B cell (primary cell): ENCODE measurements at regions not wholly inside any gene's neighbourhood (a gene's known extent, or its start where the extent isn't known, plus 50 kb on each side); places are given as distances from the start of the nearest gene placed in this dataset.

Experiments used
- ATAC-seq: fragments of 200-7000 bp; cut with Tn5 transposase; one replicate; pipeline ENCODE4 v1.10.0; 2021; ENCODE audit warnings: low read depth, mild to moderate bottlenecking, moderate number of reproducible peaks, moderate library complexity
- CTCF ChIA-PET: fragments of 350-600 bp; sonication (Branson Sonifier 250); formaldehyde crosslinking; loops from one replicate; lab custom pipeline; 2021; ENCODE audit warnings: antibody characterized with exemption, inconsistent platforms; lab: Charles Lee
- POLR2A ChIA-PET: fragments of 350-600 bp; sonication (Branson Sonifier 250); formaldehyde crosslinking; loops from one replicate; lab custom pipeline; 2021; ENCODE audit warnings: antibody characterized with exemption; lab: Charles Lee
- DNase-seq: peaks from one replicate; pipeline ENCODE4 v3.0.0; 2013
- H2AFZ ChIP-seq: 2 replicates; pipeline ENCODE4 v1.6.1; 2012; ENCODE audit warnings: mild to moderate bottlenecking, low read depth, low read length; ENCODE audit not compliant: insufficient read depth, poor library complexity, severe bottlenecking
- H3K27ac ChIP-seq, 2 donors: 1 replicate in 1 of 2; 2 replicates in 1 of 2; pipeline ENCODE4 v1.5.1; 2012 to 2013; ENCODE audit warnings: low read length in 2 of 2, mild to moderate bottlenecking in 2 of 2, moderate library complexity in 1 of 2
- H3K27me3 ChIP-seq, 4 experiments: fragments of 200-600 bp in 1 of 4; sonication (generic) in 1 of 4; replicated peaks in 1 of 4; 1 replicate in 2 of 4; 2 replicates in 2 of 4; pipeline versions ENCODE4 v1.6.1 to v1.7.0; 2013 to 2016; ENCODE audit warnings: low read length in 3 of 4, mild to moderate bottlenecking in 2 of 4, mixed read lengths in 1 of 4, moderate library complexity in 1 of 4; ENCODE audit not compliant: insufficient read depth in 4 of 4, control insufficient read depth in 3 of 4; ENCODE audit errors: control extremely low read depth in 1 of 4
- H3K36me3 ChIP-seq, 2 experiments: replicated peaks in 1 of 2; 1 replicate in 1 of 2; 2 replicates in 1 of 2; pipeline versions ENCODE4 v1.6.1 to v1.7.1; 2013; ENCODE audit warnings: low read length in 1 of 2; ENCODE audit not compliant: insufficient read depth in 2 of 2, control insufficient read depth in 1 of 2; ENCODE audit errors: control extremely low read depth in 1 of 2, extremely low read depth in 1 of 2
- H3K4me1 ChIP-seq, 2 donors: fragments of 200-600 bp in 1 of 2; sonication (generic) in 1 of 2; 1 replicate in 1 of 2; 2 replicates in 1 of 2; pipeline versions ENCODE4 v1.5.1 to v1.6.1; 2013 to 2017; ENCODE audit warnings: low read length in 2 of 2; ENCODE audit not compliant: control insufficient read depth in 2 of 2, insufficient read depth in 2 of 2
- H3K4me2 ChIP-seq: replicated peaks from 2 replicates; pipeline ENCODE3; 2012; ENCODE audit warnings: mild to moderate bottlenecking, low read depth, low read length; ENCODE audit not compliant: poor library complexity, severe bottlenecking
- H3K4me3 ChIP-seq, 5 experiments: fragments of 200-600 bp in 1 of 5; sonication (generic) in 1 of 5; 1 replicate in 3 of 5; 2 replicates in 2 of 5; pipeline versions ENCODE4 v1.5.1 to v1.7.0; 2011 to 2016; ENCODE audit warnings: low read length in 4 of 5, mild to moderate bottlenecking in 4 of 5, low read depth in 2 of 5, control low read depth in 1 of 5, moderate library complexity in 1 of 5; ENCODE audit not compliant: insufficient read depth in 1 of 5; ENCODE audit errors: control extremely low read depth in 1 of 5, extremely low read depth in 1 of 5
- H3K79me2 ChIP-seq: fragments of 200-600 bp; sonication (generic); one replicate; pipeline ENCODE4 v1.6.0; 2016; ENCODE audit warnings: low read length; ENCODE audit not compliant: control insufficient read depth, insufficient read depth
- H3K9ac ChIP-seq: fragments of 200-600 bp; sonication (generic); 2 replicates; pipeline ENCODE4 v1.6.1; 2017; ENCODE audit warnings: mild to moderate bottlenecking, low read length, moderate library complexity
- H3K9me3 ChIP-seq, 3 donors: one replicate each; pipeline versions ENCODE4 v1.6.1 to v1.7.1; 2013; ENCODE audit warnings: low read length in 2 of 3; ENCODE audit not compliant: control insufficient read depth in 2 of 3, insufficient read depth in 1 of 3; ENCODE audit errors: control extremely low read depth in 1 of 3
- H4K20me1 ChIP-seq: 2 replicates; pipeline ENCODE4 v1.6.0; 2012; ENCODE audit warnings: mild to moderate bottlenecking, low read length; ENCODE audit not compliant: insufficient read depth, control insufficient read depth, poor library complexity, severe bottlenecking
- H3K27ac Mint-ChIP-seq: one replicate; pipeline ENCODE4 v1.8.0; 2021; ENCODE audit warnings: mixed read lengths
- H3K27me3 Mint-ChIP-seq: one replicate; pipeline ENCODE4 v1.8.0; 2021; ENCODE audit warnings: mixed read lengths
- H3K4me1 Mint-ChIP-seq: one replicate; pipeline ENCODE4 v1.8.0; 2021; ENCODE audit warnings: mixed read lengths
- H3K4me3 Mint-ChIP-seq: one replicate; pipeline ENCODE4 v1.8.0; 2021; ENCODE audit warnings: mixed read lengths
- H3K9me3 Mint-ChIP-seq: one replicate; pipeline ENCODE4 v1.8.0; 2022; ENCODE audit warnings: mixed read lengths; ENCODE audit not compliant: insufficient read depth
- EZH2 ChIP-seq: IDR thresholded peaks from 2 replicates; pipeline ENCODE4 v1.6.1; 2012; ENCODE audit warnings: borderline replicate concordance, low read depth, mild to moderate bottlenecking, moderate library complexity, low read length; ENCODE audit not compliant: insufficient read depth, poor library complexity, severe bottlenecking
- WGBS: methylation state at CpG from one replicate; pipeline ENCODE4 v1.1.5; 2013; ENCODE audit warnings: missing lambda C conversion rate; ENCODE audit not compliant: insufficient coverage; 5-methylcytosine and 5-hydroxymethylcytosine counted together
- intact Hi-C: fragments of 100-400 bp; cut with micrococcal nuclease; formaldehyde crosslinking; loops from one replicate; pipeline ENCODE4 v1.10.0; 2022
- TF ChIP-seq, protein P1 (sequence below): fragments of 200-600 bp; IDR thresholded peaks from one replicate; pipeline ENCODE4 v1.8.0; 2022; ENCODE audit warnings: antibody characterized with exemption, mild to moderate bottlenecking

DNA sequence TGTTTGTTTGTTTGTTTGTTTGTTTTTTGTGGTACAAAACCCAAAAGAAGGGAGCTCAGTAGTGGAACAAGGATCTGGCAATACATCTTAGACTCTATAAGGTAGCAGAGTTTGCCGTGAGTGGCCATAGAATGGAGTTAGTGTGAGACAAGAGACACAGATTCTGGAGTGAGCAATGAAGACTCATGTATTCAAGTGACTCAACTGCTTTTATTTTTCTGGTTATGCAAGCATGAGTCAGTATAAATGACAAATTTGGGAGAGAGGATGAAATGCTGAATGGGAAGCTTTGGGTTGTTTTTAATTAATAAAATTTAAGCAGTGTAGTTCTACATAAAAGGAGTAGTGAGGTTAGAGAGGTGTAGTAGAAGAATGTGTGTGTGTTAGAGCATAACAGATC is 143.6 kb upstream of the ANO5 start:
- intact Hi-C loops = no loop called here
- DNase-seq = no peak
- ATAC-seq = no peak
- Mint-ChIP-seq H3K27me3 (no peaks in the 10 kb centered on the region), H3K4me1 (no peaks in the 10 kb centered on the region), H3K9me3 (peaks cover 7% of the 10 kb centered on the region), H3K4me3 (no peak overlapping the region), H3K27ac (no peak overlapping the region)
- CTCF ChIA-PET = no interaction called here
- H3K27ac ChIP-seq = no peak overlapping the region
- no peak for TF ChIP-seq EZH2
- TF ChIP-seq, protein P1, sequence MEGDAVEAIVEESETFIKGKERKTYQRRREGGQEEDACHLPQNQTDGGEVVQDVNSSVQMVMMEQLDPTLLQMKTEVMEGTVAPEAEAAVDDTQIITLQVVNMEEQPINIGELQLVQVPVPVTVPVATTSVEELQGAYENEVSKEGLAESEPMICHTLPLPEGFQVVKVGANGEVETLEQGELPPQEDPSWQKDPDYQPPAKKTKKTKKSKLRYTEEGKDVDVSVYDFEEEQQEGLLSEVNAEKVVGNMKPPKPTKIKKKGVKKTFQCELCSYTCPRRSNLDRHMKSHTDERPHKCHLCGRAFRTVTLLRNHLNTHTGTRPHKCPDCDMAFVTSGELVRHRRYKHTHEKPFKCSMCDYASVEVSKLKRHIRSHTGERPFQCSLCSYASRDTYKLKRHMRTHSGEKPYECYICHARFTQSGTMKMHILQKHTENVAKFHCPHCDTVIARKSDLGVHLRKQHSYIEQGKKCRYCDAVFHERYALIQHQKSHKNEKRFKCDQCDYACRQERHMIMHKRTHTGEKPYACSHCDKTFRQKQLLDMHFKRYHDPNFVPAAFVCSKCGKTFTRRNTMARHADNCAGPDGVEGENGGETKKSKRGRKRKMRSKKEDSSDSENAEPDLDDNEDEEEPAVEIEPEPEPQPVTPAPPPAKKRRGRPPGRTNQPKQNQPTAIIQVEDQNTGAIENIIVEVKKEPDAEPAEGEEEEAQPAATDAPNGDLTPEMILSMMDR = no peak
- no peak overlapping the region for H2AFZ ChIP-seq
- H3K4me3 ChIP-seq = no peak overlapping the region
- POLR2A ChIA-PET = no interaction called here
- no peaks in the 10 kb centered on the region for H3K36me3 ChIP-seq
- no peaks in the 10 kb centered on the region for H3K27me3 ChIP-seq
- H4K20me1 ChIP-seq = no peaks in the 10 kb centered on the region
- WGBS = no CpG with 5 or more reads among the region's 1 CpG
- no peaks in the 10 kb centered on the region for H3K9me3 ChIP-seq
- H3K79me2 ChIP-seq = no peaks in the 10 kb centered on the region
- H3K4me1 ChIP-seq = no peaks in the 10 kb centered on the region
- no peak overlapping the region for H3K4me2 ChIP-seq
- no peak overlapping the region for H3K9ac ChIP-seq

DNA sequence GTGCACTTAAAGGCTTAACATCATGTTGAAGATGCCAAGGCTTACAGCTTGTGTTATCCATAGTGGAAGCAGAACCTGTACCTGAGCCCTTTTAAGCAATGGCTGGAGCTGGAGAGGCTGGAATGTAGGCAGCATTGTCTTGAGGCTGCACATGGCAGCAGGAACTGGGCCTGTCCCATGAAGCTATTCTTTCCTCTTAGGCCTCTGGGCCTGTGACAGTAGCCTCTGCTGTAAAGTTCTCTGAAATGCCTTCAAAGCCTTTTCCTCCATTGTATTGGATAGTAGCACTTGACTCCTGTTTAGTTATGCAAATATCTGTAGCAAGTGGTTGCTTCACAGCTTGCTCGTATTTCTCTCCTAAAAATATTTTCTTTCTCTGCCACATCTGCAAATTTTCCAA is 127.4 kb upstream of the ANO5 start:
- intact Hi-C loops = no loop called here
- ChIA-PET POLR2A (no interaction called here), CTCF (no interaction called here)
- no peak overlapping the region for H3K9ac ChIP-seq
- Mint-ChIP-seq H3K27me3 (no peaks in the 10 kb centered on the region), H3K4me3 (no peak overlapping the region), H3K9me3 (peaks cover 11% of the 10 kb centered on the region), H3K27ac (no peak overlapping the region), H3K4me1 (no peaks in the 10 kb centered on the region)
- H3K4me3 ChIP-seq = no peak overlapping the region
- peaks cover 0 to 4% (median 0%) of the 10 kb centered on the region in 3 donors for H3K9me3 ChIP-seq
- no peak overlapping the region for H3K4me2 ChIP-seq
- WGBS = 67% methylated on average over 1 of the region's 1 CpG
- H4K20me1 ChIP-seq = no peaks in the 10 kb centered on the region
- no peak for DNase-seq
- H3K27me3 ChIP-seq = no peaks in the 10 kb centered on the region
- no peaks in the 10 kb centered on the region for H3K79me2 ChIP-seq
- H3K27ac ChIP-seq = no peak overlapping the region
- no peaks in the 10 kb centered on the region for H3K4me1 ChIP-seq
- H3K36me3 ChIP-seq = no peaks in the 10 kb centered on the region
- ATAC-seq = no peak
- H2AFZ ChIP-seq = no peak overlapping the region
- no peak for TF ChIP-seq EZH2
- TF ChIP-seq, protein P1 = no peak
